SK-MEL-5 (cell line): ENCODE measurements at regions not wholly inside any gene's neighbourhood (a gene's known extent, or its start where the extent isn't known, plus 50 kb on each side); places are given as distances from the start of the nearest gene placed in this dataset.
"Not testable (repeated sequence)": the region's sequence is repeated elsewhere in the genome, so short reads cannot be mapped to it uniquely, and the experiment has no call there.

Experiments used
- DNase-seq: peaks from one replicate; pipeline ENCODE4 v3.0.0-alpha.2; 2016; ENCODE audit warnings: low read depth, low spot score
- in situ Hi-C: cut with HindIII; loops from 2 replicates; pipeline ENCODE4 v1.10.0; 2016; ENCODE audit warnings: low sequenced_read_pairs, high pct_unique_total_duplicates, low pct_unique_long_range_greater_than_20kb

GRCh38 chr2:180927030-180927686 is 53.2 kb upstream of the UBE2E3 start:
- in situ Hi-C loops, result no loop called here
- no peak for DNase-seq

- DNase-seq, result no peak
- in situ Hi-C loops, result no loop called here
Measured at GRCh38 chr2:180925700-180926099, 54.7 kb upstream of the UBE2E3 start.

GRCh38 chr2:180924063-180924462 is 56.3 kb upstream of the UBE2E3 start:
- DNase-seq, result no peak
- in situ Hi-C loops, result no loop called here

GRCh38 chr2:180910831-180911665 is 69.4 kb upstream of the UBE2E3 start:
- peak; percentile 16 for DNase-seq
- in situ Hi-C loops, result no loop called here

- DNase-seq, result no peak
- in situ Hi-C loops, result no loop called here
Measured at GRCh38 chr2:180907731-180908130, 72.7 kb upstream of the UBE2E3 start.

GRCh38 chr2:180905461-180905860 is 74.9 kb upstream of the UBE2E3 start:
- DNase-seq, result no peak
- in situ Hi-C loops, result no loop called here

- no peak for DNase-seq
- in situ Hi-C loops, result no loop called here
Measured at GRCh38 chr2:180905002-180905401, 75.4 kb upstream of the UBE2E3 start.

- in situ Hi-C loops, result no loop called here
Measured at GRCh38 chr2:180901331-180901730, 79.1 kb upstream of the UBE2E3 start.

GRCh38 chr2:180893752-180894151 is 86.7 kb upstream of the UBE2E3 start:
- DNase-seq, result no peak

More at GRCh38 chr2:180901331-180901730, 79.1 kb upstream of the UBE2E3 start:
- DNase-seq, result no peak

GRCh38 chr2:180892091-180892490 is 88.3 kb upstream of the UBE2E3 start:
- in situ Hi-C loops, result no loop called here
- DNase-seq, result no peak

More at GRCh38 chr2:180893752-180894151, 86.7 kb upstream of the UBE2E3 start:
- in situ Hi-C loops, result no loop called here

- in situ Hi-C loops, result no loop called here
- DNase-seq, result no peak
Measured at GRCh38 chr2:180891360-180891759, 89.0 kb upstream of the UBE2E3 start.

- no peak for DNase-seq
- in situ Hi-C loops, result no loop called here
Measured at GRCh38 chr2:180890781-180891180, 89.6 kb upstream of the UBE2E3 start.

- in situ Hi-C loops, result no loop called here
- DNase-seq, result no peak
Measured at GRCh38 chr2:180882959-180883358, 97.4 kb upstream of the UBE2E3 start.

- in situ Hi-C loops, result no loop called here
Measured at GRCh38 chr2:180876506-180876905, 103.9 kb upstream of the UBE2E3 start.

GRCh38 chr2:180873219-180873618 is 107.2 kb upstream of the UBE2E3 start:
- no peak for DNase-seq
- in situ Hi-C loops, result no loop called here

More at GRCh38 chr2:180876506-180876905, 103.9 kb upstream of the UBE2E3 start:
- no peak for DNase-seq

- in situ Hi-C loops, DNase-seq: not testable (repeated sequence)
Measured at GRCh38 chr2:180872781-180873180, 107.6 kb upstream of the UBE2E3 start.

GRCh38 chr2:180872255-180872654 is 108.2 kb upstream of the UBE2E3 start:
- DNase-seq, result no peak

GRCh38 chr2:180871649-180872048 is 108.8 kb upstream of the UBE2E3 start:
- DNase-seq, result no peak
- in situ Hi-C loops, result no loop called here

More at GRCh38 chr2:180872255-180872654, 108.2 kb upstream of the UBE2E3 start:
- in situ Hi-C loops, result no loop called here

GRCh38 chr2:180849851-180850250 is 130.6 kb upstream of the UBE2E3 start:
- no peak for DNase-seq
- in situ Hi-C loops, result no loop called here
